ENCODE measurements at regions not wholly inside any gene's neighbourhood (a gene's known extent, or its start where the extent isn't known, plus 50 kb on each side); places are given as distances from the start of the nearest gene placed in this dataset.
"Not testable (repeated sequence)": the region's sequence is repeated elsewhere in the genome, so short reads cannot be mapped to it uniquely, and the experiment has no call there.

DNA sequence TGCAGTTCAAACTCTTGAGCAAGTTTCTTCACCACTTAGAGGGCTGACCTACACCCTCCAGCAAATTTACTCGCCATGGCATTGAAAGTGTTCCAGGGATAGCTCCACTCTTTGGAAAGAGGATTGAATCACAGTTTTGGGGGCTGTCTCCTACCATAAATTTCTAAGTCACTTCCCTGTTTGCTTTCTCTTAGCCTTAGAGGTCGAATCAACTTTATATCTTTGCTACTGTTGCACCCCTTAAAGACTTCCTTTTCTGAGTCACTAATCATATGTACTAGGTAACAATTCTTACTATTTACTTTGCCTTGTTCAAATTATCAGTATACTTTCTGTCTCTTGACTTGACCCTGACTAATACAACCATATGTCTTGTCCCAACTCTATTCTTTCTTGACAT is 1151.8 kb upstream of the ALCAM start:
- DNase-seq (ENCODE audit: extremely low read depth, low read depth), result no peak
- H3K4me3 ChIP-seq (replicated peaks; ENCODE audit: low read depth, low read length), result no peak overlapping the region
- TF ChIP-seq, protein P1, sequence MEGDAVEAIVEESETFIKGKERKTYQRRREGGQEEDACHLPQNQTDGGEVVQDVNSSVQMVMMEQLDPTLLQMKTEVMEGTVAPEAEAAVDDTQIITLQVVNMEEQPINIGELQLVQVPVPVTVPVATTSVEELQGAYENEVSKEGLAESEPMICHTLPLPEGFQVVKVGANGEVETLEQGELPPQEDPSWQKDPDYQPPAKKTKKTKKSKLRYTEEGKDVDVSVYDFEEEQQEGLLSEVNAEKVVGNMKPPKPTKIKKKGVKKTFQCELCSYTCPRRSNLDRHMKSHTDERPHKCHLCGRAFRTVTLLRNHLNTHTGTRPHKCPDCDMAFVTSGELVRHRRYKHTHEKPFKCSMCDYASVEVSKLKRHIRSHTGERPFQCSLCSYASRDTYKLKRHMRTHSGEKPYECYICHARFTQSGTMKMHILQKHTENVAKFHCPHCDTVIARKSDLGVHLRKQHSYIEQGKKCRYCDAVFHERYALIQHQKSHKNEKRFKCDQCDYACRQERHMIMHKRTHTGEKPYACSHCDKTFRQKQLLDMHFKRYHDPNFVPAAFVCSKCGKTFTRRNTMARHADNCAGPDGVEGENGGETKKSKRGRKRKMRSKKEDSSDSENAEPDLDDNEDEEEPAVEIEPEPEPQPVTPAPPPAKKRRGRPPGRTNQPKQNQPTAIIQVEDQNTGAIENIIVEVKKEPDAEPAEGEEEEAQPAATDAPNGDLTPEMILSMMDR (IDR thresholded peaks at IDR 0.05; ENCODE audit: low read depth, low read length, missing control alignments), result no peak

DNA sequence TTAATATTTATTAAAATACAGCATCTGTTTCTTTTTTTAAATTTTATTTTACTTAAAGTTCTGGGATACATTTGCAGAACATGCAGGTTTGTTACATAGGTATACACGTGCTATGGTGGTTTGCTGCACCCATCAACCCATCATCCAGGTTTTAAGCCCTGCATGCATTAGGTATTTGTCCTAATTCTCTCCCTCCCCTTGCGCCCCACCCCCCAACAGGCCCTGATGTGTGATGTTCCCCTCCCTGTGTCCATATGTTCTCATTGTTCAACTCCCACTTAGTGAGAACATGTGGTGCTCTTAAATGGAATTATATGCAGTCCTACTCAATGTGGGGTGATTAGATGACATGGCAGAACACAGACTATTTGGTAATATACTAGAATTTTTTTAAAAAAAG is 1147.7 kb upstream of the ALCAM start:
- DNase-seq (ENCODE audit: extremely low read depth, low read depth); H3K4me3 ChIP-seq (replicated peaks; ENCODE audit: low read depth, low read length): not testable (repeated sequence)

DNA sequence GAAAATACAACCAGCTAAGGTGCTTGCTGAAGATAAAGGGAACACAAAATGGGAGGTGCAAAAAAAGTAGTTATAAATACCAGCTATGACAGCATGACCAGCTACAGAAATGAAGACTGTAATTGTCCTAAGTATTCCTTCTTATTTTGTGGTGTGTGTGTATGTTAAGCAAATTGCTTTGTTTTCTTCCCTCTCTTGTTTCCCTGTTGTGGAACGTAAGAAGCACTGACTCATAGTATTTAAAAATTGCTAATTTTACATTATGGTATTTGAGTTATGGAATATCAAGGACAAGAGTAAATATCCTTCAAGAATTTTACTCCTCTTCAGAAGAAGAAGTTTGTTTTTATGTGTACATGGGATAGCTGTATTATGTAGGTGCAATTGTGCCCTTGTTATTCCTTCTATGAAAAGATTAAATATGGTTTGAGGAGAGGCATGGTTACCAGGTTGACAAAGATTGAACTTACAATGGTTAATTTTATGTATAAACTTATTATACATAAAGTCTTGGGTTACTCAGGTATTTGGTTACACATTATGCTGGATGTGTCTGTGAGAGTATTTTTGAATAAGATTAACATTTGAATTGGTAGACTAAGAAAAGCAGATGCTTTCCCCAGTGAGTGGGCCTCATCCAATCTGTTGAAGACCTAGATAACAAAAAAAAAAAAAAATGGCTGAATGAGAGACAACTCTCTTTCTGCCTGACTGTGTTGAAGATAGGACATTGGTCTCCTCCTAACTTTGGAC is 1132.1 kb upstream of the ALCAM start:
- DNase-seq (ENCODE audit: extremely low read depth, low read depth), result no peak
- no peak overlapping the region for H3K4me3 ChIP-seq (replicated peaks; ENCODE audit: low read depth, low read length)
- TF ChIP-seq, protein P1 (IDR thresholded peaks at IDR 0.05; ENCODE audit: low read depth, low read length, missing control alignments), result no peak

DNA sequence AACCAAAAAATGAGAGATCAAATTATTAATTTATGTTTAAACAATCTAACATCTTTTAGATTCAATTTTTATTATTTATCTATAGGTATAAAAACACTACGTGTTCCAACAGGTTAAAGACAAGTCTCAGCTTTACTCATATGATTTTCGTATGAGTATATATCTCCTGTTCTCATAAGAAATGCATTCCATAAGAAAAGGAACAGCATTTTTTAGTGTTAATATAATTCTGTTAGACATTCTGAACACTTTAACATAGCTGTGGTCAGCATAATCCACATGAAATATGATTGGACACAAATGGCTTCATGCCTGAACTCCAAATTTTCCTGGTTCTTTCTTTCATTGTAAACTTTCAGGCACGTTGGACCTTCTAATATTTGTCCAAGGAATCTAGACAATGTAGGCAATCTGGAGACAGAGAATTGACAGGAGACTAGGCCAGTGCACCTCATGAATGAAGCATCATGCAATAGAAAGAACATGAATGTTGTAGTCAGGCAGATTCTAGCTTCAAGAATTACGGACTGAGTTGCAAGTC is 1122.0 kb upstream of the ALCAM start:
- no peak overlapping the region for H3K4me3 ChIP-seq (replicated peaks; ENCODE audit: low read depth, low read length)
- no peak for DNase-seq (ENCODE audit: extremely low read depth, low read depth)
- TF ChIP-seq, protein P1 (IDR thresholded peaks at IDR 0.05; ENCODE audit: low read depth, low read length, missing control alignments), result no peak

DNA sequence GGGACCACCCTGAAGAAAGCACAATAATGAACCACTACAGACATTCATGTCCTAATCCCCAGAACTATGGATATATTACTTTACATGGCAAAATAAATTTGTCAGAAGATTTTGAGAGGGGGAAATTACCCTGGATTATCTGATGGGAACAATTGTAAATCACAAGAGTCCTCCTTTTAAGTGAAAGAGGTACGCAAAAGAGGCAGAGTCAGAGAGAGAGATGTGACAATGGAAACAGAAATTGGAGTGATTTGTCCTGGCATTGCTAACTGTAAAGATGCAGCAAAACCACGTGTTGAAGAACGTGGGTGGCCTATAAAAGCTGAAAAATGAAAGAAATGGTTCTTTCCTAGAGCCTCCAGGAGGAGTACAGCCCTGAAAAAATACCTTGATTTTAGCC is 1121.4 kb upstream of the ALCAM start:
- TF ChIP-seq, protein P1 (IDR thresholded peaks at IDR 0.05; ENCODE audit: low read depth, low read length, missing control alignments), result no peak
- DNase-seq (ENCODE audit: extremely low read depth, low read depth), result no peak
- H3K4me3 ChIP-seq (replicated peaks; ENCODE audit: low read depth, low read length), result no peak overlapping the region

DNA sequence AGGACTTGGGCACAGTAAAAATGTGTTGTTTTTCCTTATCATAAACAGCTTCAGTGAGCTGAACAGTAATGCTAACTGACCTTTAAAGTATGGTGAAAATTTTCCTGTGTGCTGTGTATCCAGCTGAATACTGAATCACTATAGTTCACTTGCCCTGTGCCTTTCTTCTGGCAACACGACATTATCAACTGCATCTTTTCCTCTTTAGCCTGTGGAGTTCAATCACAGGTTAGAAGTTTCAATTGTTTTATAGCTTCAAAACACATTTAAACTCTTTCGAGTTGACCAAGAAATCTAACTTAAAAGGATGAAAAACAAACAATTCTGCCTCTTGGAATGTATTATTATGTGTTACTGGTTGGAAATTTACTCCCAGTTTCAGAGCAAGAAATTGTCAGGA is 1120.7 kb upstream of the ALCAM start:
- TF ChIP-seq, protein P1 (IDR thresholded peaks at IDR 0.05; ENCODE audit: low read depth, low read length, missing control alignments), result no peak
- DNase-seq (ENCODE audit: extremely low read depth, low read depth), result no peak
- no peak overlapping the region for H3K4me3 ChIP-seq (replicated peaks; ENCODE audit: low read depth, low read length)

DNA sequence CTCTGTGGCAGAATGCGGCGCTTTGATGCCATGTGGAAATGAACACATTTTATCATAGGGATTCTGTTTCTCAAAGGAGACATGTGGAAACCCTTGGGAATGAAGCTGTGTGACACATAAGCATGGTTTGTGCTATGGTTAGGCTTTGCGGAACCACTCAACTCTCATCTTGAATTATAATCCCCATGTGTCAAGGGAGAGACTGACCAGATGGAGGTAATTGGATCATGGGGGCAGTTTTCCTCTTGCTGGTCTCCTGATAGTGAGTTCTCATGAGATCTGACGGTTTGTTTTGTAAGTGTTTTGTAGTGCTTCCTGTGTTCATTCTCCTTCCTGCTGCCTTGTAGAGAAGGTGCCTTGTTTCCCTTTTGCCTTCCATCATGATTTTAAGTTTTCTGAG is 1109.2 kb upstream of the ALCAM start:
- H3K4me3 ChIP-seq (replicated peaks; ENCODE audit: low read depth, low read length), result no peak overlapping the region
- TF ChIP-seq, protein P1 (IDR thresholded peaks at IDR 0.05; ENCODE audit: low read depth, low read length, missing control alignments), result no peak
- no peak for DNase-seq (ENCODE audit: extremely low read depth, low read depth)

Measured in HFF-Myc (cell line).